NT2/D1 (cell line): ENCODE measurements at regions not wholly inside any gene's neighbourhood (a gene's known extent, or its start where the extent isn't known, plus 50 kb on each side); places are given as distances from the start of the nearest gene placed in this dataset.

ENCODE experiments used
- SUZ12 ChIP-seq: IDR thresholded peaks from 2 replicates; pipeline ENCODE4 v1.6.1; 2011; ENCODE audit not compliant: insufficient read length, insufficient read depth; ENCODE audit errors: extremely low read depth
- YY1 ChIP-seq: IDR thresholded peaks from 2 replicates; pipeline ENCODE4 v1.6.1; 2011; ENCODE audit not compliant: insufficient read length, insufficient read depth
- ZNF274 ChIP-seq: IDR thresholded peaks from 2 replicates; pipeline ENCODE4 v1.6.1; 2011; ENCODE audit warnings: mild to moderate bottlenecking, low read depth, low read length

GRCh38 chr17:79463421-79464317, 147.2 kb downstream of the RBFOX3 start:
- no peak for TF ChIP-seq ZNF274
- TF ChIP-seq YY1: no peak
- TF ChIP-seq SUZ12: no peak
